ENCODE measurements at regions not wholly inside any gene's neighbourhood (a gene's known extent, or its start where the extent isn't known, plus 50 kb on each side); places are given as distances from the start of the nearest gene placed in this dataset.

- TF ChIP-seq CTCF (IDR thresholded peaks at IDR 0.05) (no peak), POLR2AphosphoS5 (IDR thresholded peaks at IDR 0.05) (no peak)
Measured at GRCh38 chr12:111141205-111141604, 220.8 kb upstream of the MYL2 start.
